ENCODE measurements at regions not wholly inside any gene's neighbourhood (a gene's known extent, or its start where the extent isn't known, plus 50 kb on each side); places are given as distances from the start of the nearest gene placed in this dataset.

GRCh38 chr3:162302983-162303624 is 806.5 kb downstream of the OTOL1 start:
- no peak overlapping the region for H3K4me3 ChIP-seq (ENCODE audit: low read depth in 2 of 2, low read length in 1 of 2)
- no peaks in the 10 kb centered on the region for H3K27me3 ChIP-seq (ENCODE audit: insufficient read depth)
- H3K9me3 ChIP-seq = no peaks in the 10 kb centered on the region
- H3K9ac ChIP-seq = no peak overlapping the region
- H3K36me3 ChIP-seq (replicated peaks in 1 of 2; ENCODE audit: control insufficient read depth in 1 of 2, insufficient read depth in 2 of 2, low read length in 1 of 2) = no peaks in the 10 kb centered on the region
- TF ChIP-seq NRF1 (IDR thresholded peaks at IDR 0.05; ENCODE audit: low read depth, low read length) = no peak
- TF ChIP-seq RXRA (IDR thresholded peaks at IDR 0.05; ENCODE audit: borderline replicate concordance, low read depth) = no peak
- no peak for TF ChIP-seq ELF1 (IDR thresholded peaks at IDR 0.05)
- no peak for TF ChIP-seq GATA2 (CRISPR knock-in tag; IDR thresholded peaks at IDR 0.05)
- no peak for TF ChIP-seq TAF1 (IDR thresholded peaks at IDR 0.05; ENCODE audit: borderline replicate concordance, low read depth, low read length)
- no peak for TF ChIP-seq POLR2AphosphoS5 (IDR thresholded peaks at IDR 0.05; ENCODE audit: low read depth, low read length)
- CTCF ChIA-PET = no interaction called here
- H3K9me2 ChIP-seq = no peaks in the 10 kb centered on the region
- no peak overlapping the region for H3K27ac ChIP-seq (ENCODE audit: low read depth in 2 of 2, low read length in 1 of 2)
- H3F3A ChIP-seq (replicated peaks; ENCODE audit: insufficient read depth) = no peaks in the 10 kb centered on the region
- H3K4me2 ChIP-seq = no peak overlapping the region
- no peaks in the 10 kb centered on the region for H3K4me1 ChIP-seq (ENCODE audit: control insufficient read depth in 1 of 2, insufficient read depth in 2 of 2, low read depth in 1 of 2, low read length in 1 of 2)
- DNase-seq = no peak
- H3K79me2 ChIP-seq (ENCODE audit: insufficient read depth) = no peaks in the 10 kb centered on the region
- POLR2A ChIA-PET = no interaction called here
- no peak overlapping the region for H2AFZ ChIP-seq (ENCODE audit: low read depth)
- 77% methylated on average over 5 of the region's 5 CpGs for WGBS (ENCODE audit: low lambda C conversion rate)
- H4K20me1 ChIP-seq (ENCODE audit: insufficient read depth) = no peaks in the 10 kb centered on the region

GRCh38 chr3:162317046-162317445 is 820.4 kb downstream of the OTOL1 start:
- Histone ChIP-seq H4K20me1 (ENCODE audit: insufficient read depth) (no peaks in the 10 kb centered on the region), H3K9me3 (no peaks in the 10 kb centered on the region), H3F3A (replicated peaks; ENCODE audit: insufficient read depth) (peaks cover 5% of the 10 kb centered on the region), H2AFZ (ENCODE audit: low read depth) (no peak overlapping the region), H3K36me3 (replicated peaks in 1 of 2; ENCODE audit: control insufficient read depth in 1 of 2, insufficient read depth in 2 of 2, low read length in 1 of 2) (no peaks in the 10 kb centered on the region), H3K9ac (no peak overlapping the region), H3K9me2 (no peaks in the 10 kb centered on the region), H3K4me3 (ENCODE audit: low read depth in 2 of 2, low read length in 1 of 2) (no peak overlapping the region), H3K27me3 (ENCODE audit: insufficient read depth) (no peaks in the 10 kb centered on the region), H3K79me2 (ENCODE audit: insufficient read depth) (no peaks in the 10 kb centered on the region), H3K4me2 (no peak overlapping the region), H3K27ac (ENCODE audit: low read depth in 2 of 2, low read length in 1 of 2) (no peak overlapping the region), H3K4me1 (ENCODE audit: control insufficient read depth in 1 of 2, insufficient read depth in 2 of 2, low read depth in 1 of 2, low read length in 1 of 2) (no peaks in the 10 kb centered on the region)
- TF ChIP-seq TEAD4 (IDR thresholded peaks at IDR 0.05; ENCODE audit: borderline replicate concordance, insufficient read depth) (no peak), SMC3 (IDR thresholded peaks at IDR 0.05; ENCODE audit: low read depth, low read length) (no peak), RCOR1 (IDR thresholded peaks at IDR 0.05; ENCODE audit: low read length) (no peak), EZH2phosphoT487 (IDR thresholded peaks at IDR 0.05; ENCODE audit: borderline replicate concordance, low read depth) (no peak), RAD21 (IDR thresholded peaks at IDR 0.05; ENCODE audit: low read length) (no peak), FOSL2 (IDR thresholded peaks at IDR 0.05; ENCODE audit: borderline replicate concordance, low read depth) (no peak), ELF1 (IDR thresholded peaks at IDR 0.05) (no peak), FOXM1 (IDR thresholded peaks at IDR 0.05; ENCODE audit: low read depth) (no peak), JUND (IDR thresholded peaks at IDR 0.05) (no peak), TAF1 (IDR thresholded peaks at IDR 0.05; ENCODE audit: borderline replicate concordance, low read depth, low read length) (no peak)
- 78% methylated on average over 2 of the region's 2 CpGs for WGBS (ENCODE audit: low lambda C conversion rate)
- CTCF ChIA-PET = no interaction called here
- POLR2A ChIA-PET = no interaction called here
- no peak for DNase-seq

- no peaks in the 10 kb centered on the region for H3K27me3 ChIP-seq (ENCODE audit: insufficient read depth)
Observed at GRCh38 chr3:162328649-162329048, 832.0 kb downstream of the OTOL1 start.

More at GRCh38 chr3:162328649-162329048, 832.0 kb downstream of the OTOL1 start:
- ChIA-PET POLR2A (no interaction called here), CTCF (no interaction called here)
- DNase-seq = no peak
- 93% methylated on average over 1 of the region's 1 CpG for WGBS (ENCODE audit: low lambda C conversion rate)
- H3K9ac ChIP-seq = no peak overlapping the region
- no peaks in the 10 kb centered on the region for H3K79me2 ChIP-seq (ENCODE audit: insufficient read depth)
- H3K4me2 ChIP-seq = no peak overlapping the region
- TF ChIP-seq YY1 (IDR thresholded peaks at IDR 0.05; ENCODE audit: low read depth) (no peak), USF1 (IDR thresholded peaks at IDR 0.05; ENCODE audit: borderline replicate concordance, low read depth) (no peak), FOXM1 (IDR thresholded peaks at IDR 0.05; ENCODE audit: low read depth) (no peak), FOXJ3 (CRISPR knock-in tag; IDR thresholded peaks at IDR 0.05) (no peak), REST (IDR thresholded peaks at IDR 0.05; ENCODE audit: low read depth, low read length) (no peak), TEAD4 (IDR thresholded peaks at IDR 0.05; ENCODE audit: borderline replicate concordance, insufficient read depth) (no peak), RXRA (IDR thresholded peaks at IDR 0.05; ENCODE audit: borderline replicate concordance, low read depth) (no peak), JUND (IDR thresholded peaks at IDR 0.05) (no peak), MXI1 (IDR thresholded peaks at IDR 0.05; ENCODE audit: low read depth, low read length) (no peak)
- no peak overlapping the region for H3K27ac ChIP-seq (ENCODE audit: low read depth in 2 of 2, low read length in 1 of 2)
- H3K9me3 ChIP-seq = 0 out of 2 replicates have a peak, but pooled peaks cover 3% of the 10 kb centered on the region
- H4K20me1 ChIP-seq (ENCODE audit: insufficient read depth) = no peaks in the 10 kb centered on the region
- H3K36me3 ChIP-seq (replicated peaks in 1 of 2; ENCODE audit: control insufficient read depth in 1 of 2, insufficient read depth in 2 of 2, low read length in 1 of 2) = no peaks in the 10 kb centered on the region
- H3K9me2 ChIP-seq = no peaks in the 10 kb centered on the region
- H3K4me3 ChIP-seq (ENCODE audit: low read depth in 2 of 2, low read length in 1 of 2) = no peak overlapping the region
- H3K4me1 ChIP-seq (ENCODE audit: control insufficient read depth in 1 of 2, insufficient read depth in 2 of 2, low read depth in 1 of 2, low read length in 1 of 2) = no peaks in the 10 kb centered on the region
- no peaks in the 10 kb centered on the region for H3F3A ChIP-seq (replicated peaks; ENCODE audit: insufficient read depth)
- no peak overlapping the region for H2AFZ ChIP-seq (ENCODE audit: low read depth)
